Posterior vena cava (tissue), 2 donors: ENCODE measurements at regions not wholly inside any gene's neighbourhood (a gene's known extent, or its start where the extent isn't known, plus 50 kb on each side); places are given as distances from the start of the nearest gene placed in this dataset.
"Not testable (repeated sequence)": the region's sequence is repeated elsewhere in the genome, so short reads cannot be mapped to it uniquely, and the experiment has no call there.

Experiments used
- DNase-seq: peaks from one replicate; pipeline ENCODE4 v3.0.0-alpha.2; 2020; ENCODE audit warnings: low spot score
- intact Hi-C, 2 donors: fragments of 100-400 bp; cut with DNase I; formaldehyde crosslinking; loops; one replicate each; pipeline versions ENCODE4 v1.14.1 to v1.14.2; 2022 to 2023
- donor health status: DM: yes; HTN: yes; CAD: no.
- donor health status: DM: yes; HTN: yes; CAD: no.

DNA sequence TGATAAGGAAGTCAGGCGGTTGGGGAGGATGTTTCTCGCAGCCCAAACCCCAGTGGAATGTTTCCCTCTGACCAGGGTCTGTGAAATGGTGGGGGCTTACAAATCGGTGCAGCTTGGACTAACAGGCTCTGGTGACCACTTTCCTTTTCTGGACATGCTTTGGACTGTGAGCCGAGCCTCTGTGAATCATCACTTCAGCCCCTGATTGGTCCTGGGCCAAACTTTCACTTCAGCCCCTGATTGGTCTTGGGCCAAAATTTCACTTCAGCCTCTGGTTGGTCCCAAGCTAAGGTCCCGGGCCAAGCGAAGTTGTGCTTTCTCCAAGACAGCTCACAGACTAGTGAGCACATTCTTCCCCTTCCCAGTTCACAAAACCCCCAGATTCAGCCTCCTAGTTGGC lies 223.7 kb upstream of the ANKRD20A1 start:
- DNase-seq, intact Hi-C loops: not testable (repeated sequence)

- DNase-seq, result peak; percentile 80
- intact Hi-C loops, result not testable (repeated sequence)
Measured at GRCh38 chr9:67611900-67612299, 246.8 kb upstream of the ANKRD20A1 start.

GRCh38 chr9:67609872-67610271 lies 248.9 kb upstream of the ANKRD20A1 start:
- intact Hi-C loops, result not testable (repeated sequence)
- peak; percentile 53 for DNase-seq

GRCh38 chr9:67609435-67609834 lies 249.3 kb upstream of the ANKRD20A1 start:
- DNase-seq, result peak; percentile 64
- intact Hi-C loops, result not testable (repeated sequence)

GRCh38 chr9:67605113-67605512 lies 253.6 kb upstream of the ANKRD20A1 start:
- intact Hi-C loops, DNase-seq: not testable (repeated sequence)

GRCh38 chr9:67603609-67604008 lies 255.1 kb upstream of the ANKRD20A1 start:
- peak; percentile 75 for DNase-seq
- intact Hi-C loops, result not testable (repeated sequence)

DNA sequence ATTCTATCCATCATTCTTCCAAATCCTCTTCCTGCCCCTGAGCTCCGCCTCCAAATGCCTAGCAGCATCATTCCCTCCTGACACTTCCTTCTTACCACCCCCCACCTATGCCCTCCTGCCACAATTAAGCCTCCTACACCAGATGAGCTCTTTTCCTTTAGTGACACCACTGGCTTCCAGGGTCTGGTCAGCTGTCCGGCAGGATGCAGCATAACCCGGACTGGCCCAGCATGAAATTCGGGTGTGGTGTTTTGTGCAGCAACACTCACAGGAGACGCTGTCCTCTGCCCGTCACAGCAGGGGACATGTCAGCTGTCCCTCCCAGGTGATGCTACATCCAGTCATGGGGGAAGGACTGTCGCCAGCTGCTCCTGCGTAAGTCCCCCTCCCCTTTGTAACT lies 266.3 kb upstream of the ANKRD20A1 start:
- intact Hi-C loops, DNase-seq: not testable (repeated sequence)

GRCh38 chr9:67555874-67556273 lies 302.9 kb upstream of the ANKRD20A1 start:
- intact Hi-C loops, DNase-seq: not testable (repeated sequence)

GRCh38 chr9:67550044-67550443 lies 308.7 kb upstream of the ANKRD20A1 start:
- DNase-seq, intact Hi-C loops: not testable (repeated sequence)

- DNase-seq, intact Hi-C loops: not testable (repeated sequence)
Measured at GRCh38 chr9:67529834-67530233, 328.9 kb upstream of the ANKRD20A1 start.

DNA sequence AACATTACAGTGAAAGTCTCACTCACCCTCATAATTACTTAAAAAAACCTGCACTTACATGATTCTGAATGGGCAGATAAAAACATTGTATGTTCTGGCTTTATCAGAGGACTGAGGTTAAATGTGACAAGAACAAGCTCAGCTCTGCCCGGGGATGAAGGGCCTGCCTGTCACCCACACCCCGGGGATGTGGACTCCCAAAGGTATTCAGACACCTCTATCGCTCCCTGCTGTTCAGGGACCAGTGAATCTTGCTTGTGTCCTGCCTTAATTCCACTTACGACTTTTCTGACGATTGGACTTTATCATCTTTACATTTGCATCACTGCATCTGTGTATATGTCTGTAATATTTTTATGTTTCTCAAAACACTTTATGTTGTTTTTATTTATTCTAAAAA lies 341.8 kb upstream of the ANKRD20A1 start:
- DNase-seq, intact Hi-C loops: not testable (repeated sequence)

DNA sequence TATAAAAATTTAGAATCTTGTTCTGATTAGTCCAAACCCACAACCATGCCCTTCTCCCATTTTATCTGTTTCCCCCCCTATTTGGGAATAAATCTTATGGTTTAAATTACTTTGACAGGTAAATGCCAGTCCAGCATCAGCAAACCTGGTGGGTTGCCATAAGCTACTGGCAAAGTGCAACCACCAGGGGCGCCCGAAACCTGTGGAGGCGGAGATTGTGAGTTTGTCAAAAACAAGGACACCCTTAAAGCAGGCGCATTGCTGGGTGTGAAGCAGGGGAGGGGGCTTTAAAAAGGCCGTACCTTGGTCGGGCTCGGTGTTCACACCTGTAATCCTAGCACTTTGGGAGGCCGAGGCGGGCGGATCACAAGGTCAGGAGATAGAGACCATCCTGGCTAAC lies 344.1 kb upstream of the ANKRD20A1 start:
- intact Hi-C loops, result not testable (repeated sequence)

DNA sequence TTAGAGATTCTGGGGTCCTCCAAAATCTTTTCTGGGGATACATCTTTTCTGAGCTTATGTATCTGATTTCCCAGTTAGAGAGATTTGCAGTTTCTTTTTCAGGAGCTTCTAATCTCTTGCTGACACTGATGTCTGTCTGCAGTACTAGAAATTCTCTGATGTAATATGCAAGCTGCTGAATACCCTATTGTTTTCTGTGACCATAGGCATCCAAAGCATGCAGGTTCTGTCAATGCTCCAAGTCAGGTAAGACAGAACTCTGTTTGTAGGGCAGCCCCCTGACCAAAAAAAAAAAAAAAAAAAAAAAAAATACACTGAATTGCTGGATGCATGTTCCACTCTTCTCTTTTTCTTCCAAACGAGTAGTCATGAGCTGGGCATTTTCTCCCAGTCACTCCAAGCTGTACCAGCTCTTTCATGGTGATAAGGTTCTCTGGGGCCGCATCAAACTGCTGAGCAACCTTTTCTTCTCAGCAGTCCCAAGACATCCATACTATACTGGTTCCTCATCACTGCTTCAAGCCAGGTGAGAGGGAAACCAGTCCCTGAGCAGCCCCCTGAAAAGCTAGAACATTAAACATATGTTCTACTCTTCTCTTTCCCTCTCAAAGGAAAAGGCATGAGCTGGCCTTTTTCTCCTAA lies 354.9 kb upstream of the ANKRD20A1 start:
- intact Hi-C loops, DNase-seq: not testable (repeated sequence)

More for the DNA sequence above, 344.1 kb upstream of the ANKRD20A1 start:
- not testable (repeated sequence) for DNase-seq

GRCh38 chr9:67492028-67492427 lies 366.7 kb upstream of the ANKRD20A1 start:
- intact Hi-C loops, DNase-seq: not testable (repeated sequence)

GRCh38 chr9:67477465-67477864 lies 381.3 kb upstream of the ANKRD20A1 start:
- DNase-seq, intact Hi-C loops: not testable (repeated sequence)

DNA sequence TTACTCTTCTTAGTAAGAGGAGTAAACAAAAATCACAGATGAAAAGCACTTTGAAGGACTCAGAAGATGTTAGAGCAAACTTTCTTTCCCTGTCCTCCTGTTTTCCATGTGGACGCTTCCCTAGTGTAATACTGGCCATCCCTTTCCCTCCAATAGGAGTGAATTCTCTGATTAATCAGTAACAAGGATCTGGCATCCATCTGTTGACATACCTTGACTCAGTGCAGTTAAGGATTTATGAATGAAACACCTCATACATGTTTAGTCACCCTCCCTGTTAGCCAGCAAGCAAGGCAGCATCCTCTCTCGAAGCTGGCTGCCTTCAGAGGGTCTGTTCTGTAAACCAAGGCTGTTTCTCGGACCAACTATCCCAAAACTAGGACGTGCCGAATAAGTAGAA lies 388.0 kb upstream of the ANKRD20A1 start:
- DNase-seq, intact Hi-C loops: not testable (repeated sequence)

GRCh38 chr9:67468326-67468725 lies 390.4 kb upstream of the ANKRD20A1 start:
- DNase-seq, intact Hi-C loops: not testable (repeated sequence)

DNA sequence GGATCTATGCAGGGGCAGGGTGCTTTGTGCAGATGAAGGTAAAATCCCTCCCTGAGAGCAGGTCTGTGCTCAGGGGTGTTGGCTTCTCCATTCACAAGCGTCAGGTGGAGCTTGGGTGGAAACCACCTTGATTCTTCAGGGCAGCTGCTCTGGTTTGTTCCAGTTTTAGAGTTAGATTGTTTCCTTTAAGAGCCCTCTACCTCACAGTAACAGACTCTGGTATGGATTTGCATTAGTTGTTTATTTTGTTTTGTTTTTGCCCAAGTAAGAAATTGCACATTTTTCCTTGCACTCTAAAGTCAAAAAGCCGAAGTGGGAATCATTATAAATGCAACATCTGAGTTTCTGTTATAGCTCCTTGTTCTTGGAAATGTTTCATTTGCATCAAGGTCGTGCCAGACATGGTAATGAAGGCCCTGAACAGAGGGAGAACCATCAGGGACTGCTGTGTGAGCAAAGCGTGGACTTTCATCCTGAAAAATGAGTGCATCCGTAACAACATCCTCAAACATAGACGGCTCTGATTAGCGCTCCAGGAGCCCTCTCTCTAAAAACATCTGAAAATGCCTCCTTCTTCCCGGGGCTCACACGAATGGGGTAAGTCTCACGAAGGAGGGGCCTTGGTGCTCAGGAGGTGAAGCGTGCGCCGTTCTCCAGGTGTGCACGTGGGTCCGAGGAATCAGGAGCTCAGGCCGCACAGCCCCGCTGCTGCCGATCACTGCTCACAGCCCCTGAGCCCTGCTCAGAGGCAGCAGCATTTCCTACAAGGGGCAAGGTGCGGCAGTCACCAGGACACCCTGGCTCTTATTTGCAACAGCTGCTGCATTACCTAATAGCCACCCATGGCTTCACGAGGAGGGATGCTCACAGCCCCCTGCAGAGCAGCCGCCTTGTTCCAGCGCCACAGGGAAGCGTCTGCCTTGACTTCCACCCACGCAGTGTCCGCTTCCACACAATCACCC lies 396.7 kb upstream of the ANKRD20A1 start:
- intact Hi-C loops, DNase-seq: not testable (repeated sequence)

DNA sequence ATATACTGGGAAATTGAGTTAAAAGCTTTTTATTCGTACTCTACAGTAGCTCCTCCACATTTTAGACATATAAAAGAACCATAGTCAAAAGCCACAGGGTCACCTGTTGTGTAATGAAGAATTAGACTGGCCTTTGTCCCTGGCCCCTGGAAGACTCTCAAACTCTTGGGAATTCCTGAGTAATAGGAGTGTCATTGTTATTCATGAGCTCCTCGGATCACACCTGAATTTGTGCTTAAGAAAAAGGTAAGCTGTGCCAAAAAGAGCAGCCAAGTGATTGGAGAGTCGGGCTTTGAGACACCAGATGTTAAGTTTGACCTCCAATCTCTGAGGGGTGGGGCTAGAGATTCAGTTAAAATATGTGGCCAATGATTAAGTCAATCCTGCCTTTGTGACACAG lies 405.8 kb upstream of the ANKRD20A1 start:
- DNase-seq, intact Hi-C loops: not testable (repeated sequence)

- intact Hi-C loops, result not testable (repeated sequence)
Measured at GRCh38 chr9:67442313-67442712, 416.4 kb upstream of the ANKRD20A1 start.

More at GRCh38 chr9:67442313-67442712, 416.4 kb upstream of the ANKRD20A1 start:
- not testable (repeated sequence) for DNase-seq
